BLaER1 treated with 17β-estradiol and CSF1 and Interleukin-3, amounts not matched to agents 10 nM and 100 nM (cell line): ENCODE measurements at regions not wholly inside any gene's neighbourhood (a gene's known extent, or its start where the extent isn't known, plus 50 kb on each side); places are given as distances from the start of the nearest gene placed in this dataset.

ENCODE experiments used
- H3K27ac ChIP-seq, 11 experiments: shearing (Covaris generic); formaldehyde crosslinking; 2 replicates each; pipeline ENCODE4 v1.8.1; 2022
- H3K27me3 ChIP-seq, 11 experiments: shearing (Covaris generic); formaldehyde crosslinking; 2 replicates each; pipeline ENCODE4 v1.8.1; 2022
- H3K36me3 ChIP-seq, 11 experiments: shearing (Covaris generic); formaldehyde crosslinking; 2 replicates each; pipeline ENCODE4 v1.8.1; 2022
- H3K4me1 ChIP-seq, 10 experiments: shearing (Covaris generic); formaldehyde crosslinking; 2 replicates each; pipeline ENCODE4 v1.8.1; 2022
- H3K4me2 ChIP-seq, 11 experiments: shearing (Covaris generic); formaldehyde crosslinking; 2 replicates each; pipeline ENCODE4 v1.8.1; 2022
- H3K4me3 ChIP-seq, 10 experiments: shearing (Covaris generic); formaldehyde crosslinking; 2 replicates each; pipeline ENCODE4 v1.8.1; 2022
- H3K9ac ChIP-seq, 11 experiments: shearing (Covaris generic); formaldehyde crosslinking; 2 replicates each; pipeline ENCODE4 v1.8.1; 2022
- H3K9me3 ChIP-seq, 11 experiments: shearing (Covaris generic); formaldehyde crosslinking; replicated peaks in 1 of 11; 2 replicates each; pipeline ENCODE4 v1.8.1; 2022
- H4K20me1 ChIP-seq, 11 experiments: shearing (Covaris generic); formaldehyde crosslinking; 2 replicates each; pipeline ENCODE4 v1.8.1; 2022
- Cebpa-rat ChIP-seq, 11 experiments: shearing (Covaris generic); IDR thresholded peaks; 2 replicates each; pipeline ENCODE4 v1.8.1; 2022

- Histone ChIP-seq H3K9me3 (peaks cover 0 to 18% (median 0%) of the 10 kb centered on the region in 11 experiments; a peak in 7 of 22 replicates), H3K4me2 (no peak overlapping the region), H3K9ac (no peak overlapping the region), H3K4me3 (no peak overlapping the region), H4K20me1 (no peaks in the 10 kb centered on the region), H3K27ac (no peak overlapping the region), H3K27me3 (no peaks in the 10 kb centered on the region), H3K36me3 (no peaks in the 10 kb centered on the region), H3K4me1 (no peaks in the 10 kb centered on the region)
- no peak for TF ChIP-seq Cebpa-rat (IDR thresholded peaks at IDR 0.05)
Observed at GRCh38 chr18:45416168-45416567, 199.1 kb upstream of the SLC14A2 start.

DNA sequence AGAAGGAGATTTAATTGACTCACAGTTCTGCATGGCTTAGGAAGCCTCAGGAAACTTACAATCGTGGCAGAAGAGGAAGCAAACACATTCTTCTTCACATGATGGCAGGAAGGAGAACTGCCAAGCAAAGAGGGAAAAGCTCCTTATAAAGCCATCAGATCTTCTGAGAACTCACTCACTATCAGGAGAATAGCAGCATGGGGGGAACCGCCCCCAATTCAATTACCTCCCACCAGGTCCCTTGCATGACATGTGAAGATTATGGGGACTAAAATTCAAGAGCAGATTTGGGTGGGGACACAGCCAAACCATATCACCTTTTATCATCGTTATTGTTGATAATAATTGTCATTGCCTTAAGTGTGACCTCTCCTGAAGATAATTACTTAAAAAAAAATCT is 197.9 kb upstream of the SLC14A2 start:
- H3K4me1 ChIP-seq: no peaks in the 10 kb centered on the region
- TF ChIP-seq Cebpa-rat (IDR thresholded peaks at IDR 0.05): no peak
- H4K20me1 ChIP-seq: no peaks in the 10 kb centered on the region
- H3K36me3 ChIP-seq: no peaks in the 10 kb centered on the region
- H3K9ac ChIP-seq: no peak overlapping the region
- H3K4me2 ChIP-seq: no peak overlapping the region
- no peak overlapping the region for H3K4me3 ChIP-seq
- peaks cover 0 to 18% (median 0%) of the 10 kb centered on the region in 11 experiments; a peak in 7 of 22 replicates for H3K9me3 ChIP-seq
- no peak overlapping the region for H3K27ac ChIP-seq
- H3K27me3 ChIP-seq: no peaks in the 10 kb centered on the region

- Histone ChIP-seq H4K20me1 (no peaks in the 10 kb centered on the region), H3K9ac (no peak overlapping the region), H3K4me1 (no peaks in the 10 kb centered on the region), H3K36me3 (no peaks in the 10 kb centered on the region), H3K4me3 (no peak overlapping the region), H3K27me3 (no peaks in the 10 kb centered on the region), H3K9me3 (no peaks in the 10 kb centered on the region), H3K4me2 (no peak overlapping the region), H3K27ac (no peak overlapping the region)
- no peak for TF ChIP-seq Cebpa-rat (IDR thresholded peaks at IDR 0.05)
Observed at GRCh38 chr18:45423659-45424058, 191.6 kb upstream of the SLC14A2 start.

GRCh38 chr18:45430041-45430440 is 185.2 kb upstream of the SLC14A2 start:
- Histone ChIP-seq H3K9ac (no peak overlapping the region), H3K4me1 (peaks cover 0 to 2% (median 0%) of the 10 kb centered on the region in 10 experiments; a peak in 4 of 20 replicates), H3K4me3 (no peak overlapping the region), H3K27ac (no peak overlapping the region), H3K4me2 (no peak overlapping the region), H4K20me1 (no peaks in the 10 kb centered on the region), H3K36me3 (no peaks in the 10 kb centered on the region), H3K27me3 (no peaks in the 10 kb centered on the region), H3K9me3 (no peaks in the 10 kb centered on the region)
- no peak for TF ChIP-seq Cebpa-rat (IDR thresholded peaks at IDR 0.05)

GRCh38 chr18:45435810-45436209 is 179.5 kb upstream of the SLC14A2 start:
- Histone ChIP-seq H3K4me3 (no peak overlapping the region), H4K20me1 (no peaks in the 10 kb centered on the region), H3K4me1 (peaks cover 0 to 33% (median 17%) of the 10 kb centered on the region in 10 experiments; a peak in 16 of 20 replicates), H3K36me3 (no peaks in the 10 kb centered on the region), H3K9ac (no peak overlapping the region), H3K9me3 (no peaks in the 10 kb centered on the region), H3K27me3 (no peaks in the 10 kb centered on the region), H3K4me2 (peak overlapping the region in 3 of 11 experiments; percentile 0 to 28 (median 25); a peak in 6 of 22 replicates), H3K27ac (no peak overlapping the region)
- no peak for TF ChIP-seq Cebpa-rat (IDR thresholded peaks at IDR 0.05)

DNA sequence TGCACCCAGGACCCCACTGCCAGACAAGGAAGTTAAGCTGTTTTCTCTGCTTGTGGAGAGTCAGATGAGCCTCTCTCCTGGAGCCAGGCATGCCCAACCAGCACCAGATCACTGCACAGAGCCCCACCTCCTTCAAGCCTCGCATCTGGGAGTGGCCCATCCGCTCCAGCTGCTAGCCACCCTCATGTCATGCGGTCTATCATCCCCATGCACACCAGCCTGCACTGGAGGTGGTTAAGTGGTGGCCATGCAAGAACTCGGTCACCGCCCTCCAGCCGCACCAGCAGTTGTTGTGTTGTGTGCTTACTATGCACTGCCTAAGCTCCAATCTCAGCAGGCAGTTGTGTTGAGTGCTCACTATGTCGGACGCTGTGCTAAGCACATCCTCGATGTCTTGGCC is 177.9 kb upstream of the SLC14A2 start:
- Histone ChIP-seq H3K4me1 (peaks cover 0 to 33% (median 17%) of the 10 kb centered on the region in 10 experiments; a peak in 16 of 20 replicates), H4K20me1 (no peaks in the 10 kb centered on the region), H3K27ac (no peak overlapping the region), H3K9ac (no peak overlapping the region), H3K9me3 (no peaks in the 10 kb centered on the region), H3K27me3 (no peaks in the 10 kb centered on the region), H3K4me2 (peak overlapping the region in 5 of 11 experiments; percentile 15 to 62 (median 50); a peak in 3 of 22 replicates), H3K4me3 (no peak overlapping the region), H3K36me3 (no peaks in the 10 kb centered on the region)
- TF ChIP-seq Cebpa-rat (IDR thresholded peaks at IDR 0.05): no peak

- TF ChIP-seq Cebpa-rat (IDR thresholded peaks at IDR 0.05): no peak
- H4K20me1 ChIP-seq: no peaks in the 10 kb centered on the region
Observed at GRCh38 chr18:45439851-45440645, 175.2 kb upstream of the SLC14A2 start.

GRCh38 chr18:45441110-45441847 is 174.0 kb upstream of the SLC14A2 start:
- TF ChIP-seq Cebpa-rat (IDR thresholded peaks at IDR 0.05): no peak
- peaks cover 0 to 19% (median 13%) of the 10 kb centered on the region in 10 experiments; a peak in 15 of 20 replicates for H3K4me1 ChIP-seq
- H3K4me2 ChIP-seq: no peak overlapping the region
- no peaks in the 10 kb centered on the region for H3K9me3 ChIP-seq
- no peaks in the 10 kb centered on the region for H3K36me3 ChIP-seq
- H3K27ac ChIP-seq: no peak overlapping the region
- H3K4me3 ChIP-seq: no peak overlapping the region
- H3K9ac ChIP-seq: no peak overlapping the region
- H4K20me1 ChIP-seq: no peaks in the 10 kb centered on the region
- H3K27me3 ChIP-seq: no peaks in the 10 kb centered on the region

More at GRCh38 chr18:45439851-45440645, 175.2 kb upstream of the SLC14A2 start:
- Histone ChIP-seq H3K4me3 (no peak overlapping the region), H3K27me3 (no peaks in the 10 kb centered on the region), H3K9me3 (no peaks in the 10 kb centered on the region), H3K27ac (no peak overlapping the region), H3K4me2 (no peak overlapping the region), H3K36me3 (no peaks in the 10 kb centered on the region), H3K4me1 (peaks cover 0 to 31% (median 17%) of the 10 kb centered on the region in 10 experiments; a peak in 16 of 20 replicates), H3K9ac (no peak overlapping the region)

GRCh38 chr18:45444040-45444439 is 171.2 kb upstream of the SLC14A2 start:
- H3K4me2 ChIP-seq: no peak overlapping the region
- H3K4me3 ChIP-seq: no peak overlapping the region
- H3K27ac ChIP-seq: no peak overlapping the region
- H3K9ac ChIP-seq: no peak overlapping the region
- no peaks in the 10 kb centered on the region for H3K36me3 ChIP-seq
- H3K9me3 ChIP-seq: no peaks in the 10 kb centered on the region
- no peaks in the 10 kb centered on the region for H4K20me1 ChIP-seq
- peaks cover 0 to 4% (median 0%) of the 10 kb centered on the region in 10 experiments; a peak in 2 of 20 replicates for H3K4me1 ChIP-seq
- no peak for TF ChIP-seq Cebpa-rat (IDR thresholded peaks at IDR 0.05)
- H3K27me3 ChIP-seq: no peaks in the 10 kb centered on the region
